GM18520 (cell line): ENCODE measurements at regions not wholly inside any gene's neighbourhood (a gene's known extent, or its start where the extent isn't known, plus 50 kb on each side); places are given as distances from the start of the nearest gene placed in this dataset.
"Not testable (repeated sequence)": the region's sequence is repeated elsewhere in the genome, so short reads cannot be mapped to it uniquely, and the experiment has no call there.

Experiments used
- ATAC-seq: cut with Tn5 transposase; IDR thresholded peaks from one replicate; pipeline ENCODE4 v1.9.1; 2021; ENCODE audit not compliant: unreplicated experiment

DNA sequence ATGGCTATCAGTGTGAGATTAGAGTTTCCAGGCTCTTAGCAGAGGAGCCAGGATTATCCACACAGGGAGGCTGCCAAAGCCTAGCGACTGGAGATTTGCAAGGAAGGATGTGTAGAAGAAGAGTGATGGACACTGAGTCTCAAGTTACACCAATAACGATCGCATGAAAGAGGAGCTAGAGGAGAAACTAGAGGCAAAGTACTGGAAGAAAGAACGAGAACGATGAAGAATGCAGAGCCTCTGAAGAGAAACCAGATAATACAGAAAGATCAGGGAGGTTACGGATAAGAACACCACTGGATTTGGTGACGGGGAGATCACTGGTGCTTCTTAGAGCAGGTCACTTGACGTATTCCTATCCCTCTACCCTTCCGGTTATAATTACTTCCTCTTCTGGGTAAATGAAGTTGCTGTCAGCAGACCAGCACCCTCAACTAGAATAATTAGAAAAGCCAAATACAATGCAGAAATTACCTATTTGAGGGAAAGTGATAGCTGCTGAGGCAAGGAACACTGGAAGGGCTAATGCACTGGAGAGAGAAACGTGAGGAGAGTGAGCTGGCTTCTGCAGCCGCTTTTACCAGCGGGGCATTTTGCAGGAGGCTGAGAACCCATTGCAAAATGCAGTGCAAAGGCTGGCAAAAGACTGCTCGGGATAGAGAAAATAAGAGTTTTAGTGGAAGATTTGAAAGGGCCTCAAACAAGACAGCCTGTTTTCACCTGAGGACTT is 93.1 kb upstream of the HIF1A start:
- no peak for ATAC-seq

DNA sequence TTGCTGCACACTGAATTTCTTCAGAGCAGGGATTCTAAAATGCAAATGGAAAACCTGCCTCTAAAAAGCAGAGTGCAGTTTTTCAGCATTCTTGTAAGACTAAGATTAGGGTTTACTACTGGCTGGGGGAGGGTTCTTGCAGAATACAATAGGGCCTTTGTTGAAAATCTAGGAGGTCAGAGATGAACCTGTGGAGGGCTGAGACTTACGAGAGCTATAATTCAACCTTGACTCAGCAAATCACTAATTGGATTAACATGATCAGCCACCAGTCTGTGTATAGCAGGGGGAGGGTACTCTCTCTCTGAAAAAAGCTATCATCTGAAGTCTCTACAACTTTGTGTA is 92.6 kb upstream of the HIF1A start:
- ATAC-seq, result no peak

DNA sequence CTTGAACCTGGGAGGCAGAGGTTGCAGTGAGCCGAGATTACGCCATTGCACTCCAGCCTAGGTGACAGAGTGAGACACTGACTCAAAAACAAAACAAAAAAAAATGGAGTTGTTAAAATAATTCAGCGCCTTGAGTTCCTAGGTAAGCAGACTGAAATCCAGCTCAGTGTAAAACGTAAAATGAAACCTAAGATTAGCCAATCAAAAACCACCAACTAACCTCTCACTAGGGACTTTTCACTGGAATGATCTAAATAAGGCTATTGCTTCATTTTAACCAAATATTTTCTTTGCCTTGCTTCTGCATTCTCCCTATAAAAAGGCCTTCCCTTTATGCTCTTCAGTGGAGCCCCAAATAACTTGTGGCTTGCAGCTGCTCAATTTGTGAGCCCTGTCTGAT is 91.6 kb upstream of the HIF1A start:
- ATAC-seq, result no peak

DNA sequence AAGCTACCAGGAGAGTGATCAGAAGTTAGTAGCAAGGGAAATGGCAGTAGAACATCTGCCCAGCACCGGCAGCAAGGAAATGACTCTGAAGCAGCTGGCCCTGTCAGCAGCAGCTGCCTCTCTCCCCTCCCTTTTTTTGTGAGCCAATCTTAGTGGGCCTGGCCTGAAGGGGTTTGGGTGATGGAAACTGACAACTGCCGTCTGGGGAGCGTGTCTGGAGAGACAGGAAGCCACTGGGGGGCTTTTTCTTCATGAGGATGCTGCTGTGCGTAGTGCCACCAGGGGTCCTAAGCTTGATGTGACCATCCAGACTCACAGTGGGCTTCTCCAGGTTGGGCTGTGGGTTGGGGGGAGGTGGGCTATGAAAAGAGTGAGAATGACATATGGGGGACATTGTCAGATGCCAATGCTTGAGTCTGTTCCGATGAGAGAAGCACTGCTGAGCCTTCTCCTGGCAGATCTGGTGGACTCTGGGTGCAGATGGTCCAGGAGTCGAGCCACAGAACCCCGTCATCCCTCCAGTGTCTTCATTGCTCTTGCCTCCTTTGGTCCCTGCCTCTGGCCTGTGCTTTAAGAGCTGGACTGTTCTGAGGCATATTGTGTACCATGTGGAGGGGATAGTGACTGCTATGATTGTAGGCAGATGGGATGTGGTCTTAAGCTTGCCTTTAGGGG is 87.6 kb upstream of the HIF1A start:
- no peak for ATAC-seq

DNA sequence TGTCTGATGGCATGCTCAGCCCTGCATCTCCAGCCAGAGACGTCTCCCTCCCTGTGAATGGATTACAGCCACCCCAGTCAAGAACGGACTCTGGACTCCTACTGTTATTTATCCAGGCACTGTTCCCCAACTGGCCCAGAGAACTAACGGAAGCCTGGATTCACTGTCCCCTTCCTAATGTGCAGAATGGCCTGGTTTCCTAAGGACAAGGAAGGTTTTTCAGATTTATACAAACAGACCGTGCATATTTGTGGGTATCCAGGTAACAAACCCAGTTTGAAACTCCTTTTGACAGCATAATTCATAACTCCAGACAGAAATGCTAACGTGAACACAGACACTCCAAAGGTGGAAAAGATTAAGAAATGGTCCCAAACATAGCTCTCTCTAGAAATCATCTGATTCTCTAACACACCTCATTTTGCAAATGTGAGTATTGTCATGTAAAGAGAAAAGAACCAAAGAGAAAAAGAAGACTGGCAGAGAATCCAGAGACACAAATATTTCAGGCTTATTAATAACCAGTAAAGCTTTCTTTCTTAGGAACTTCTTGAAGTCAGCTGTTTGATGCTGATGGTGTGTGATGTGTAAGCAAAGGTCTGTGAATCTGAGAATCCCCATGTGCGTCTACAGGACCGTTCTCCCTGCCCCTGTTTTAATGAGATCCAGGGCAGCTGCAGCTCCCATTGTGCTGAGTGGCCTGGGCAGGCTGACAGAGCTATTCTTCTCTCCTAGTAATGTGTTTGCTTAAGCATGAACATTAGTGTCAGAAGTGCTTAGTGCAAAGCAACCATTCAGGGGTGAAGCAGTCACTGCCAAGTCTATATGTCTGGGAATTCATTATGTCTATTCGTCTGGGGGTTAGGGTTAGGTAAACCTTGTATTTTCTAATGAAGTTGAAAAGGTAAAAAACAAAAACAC is 86.8 kb upstream of the HIF1A start:
- ATAC-seq, result no peak

- no peak for ATAC-seq
These were observed 86.0 kb upstream of the HIF1A start for GRCh38 chr14:61609191-61609843.

- no peak for ATAC-seq
These were observed 85.4 kb upstream of the HIF1A start for GRCh38 chr14:61609884-61610283.

GRCh38 chr14:61610900-61611299 is 84.4 kb upstream of the HIF1A start:
- ATAC-seq, result no peak

- no peak for ATAC-seq
These were observed 83.3 kb upstream of the HIF1A start for GRCh38 chr14:61611880-61612630.

GRCh38 chr14:61613006-61613405 is 82.3 kb upstream of the HIF1A start:
- not testable (repeated sequence) for ATAC-seq

DNA sequence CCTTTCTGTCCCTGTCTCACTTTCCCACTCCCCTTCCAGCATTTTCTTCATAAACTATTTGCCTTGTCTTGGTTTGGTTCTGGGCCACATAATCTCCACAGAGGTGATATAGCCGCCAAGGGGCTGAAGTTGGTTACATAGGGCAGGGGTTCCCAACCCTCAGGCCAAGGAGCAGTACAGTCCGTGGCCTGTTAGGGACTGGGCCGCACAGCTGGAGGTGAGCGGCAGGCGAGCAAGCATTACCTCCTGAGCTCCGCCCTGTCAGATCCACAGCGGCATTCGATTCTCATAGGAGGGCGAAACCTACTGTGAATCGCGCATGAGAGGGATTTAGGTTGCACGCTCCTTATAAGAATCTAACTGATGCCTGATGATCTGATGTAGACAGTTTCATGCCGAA is 80.6 kb upstream of the HIF1A start:
- no peak for ATAC-seq

GRCh38 chr14:61615743-61616523 is 79.4 kb upstream of the HIF1A start:
- no peak for ATAC-seq

DNA sequence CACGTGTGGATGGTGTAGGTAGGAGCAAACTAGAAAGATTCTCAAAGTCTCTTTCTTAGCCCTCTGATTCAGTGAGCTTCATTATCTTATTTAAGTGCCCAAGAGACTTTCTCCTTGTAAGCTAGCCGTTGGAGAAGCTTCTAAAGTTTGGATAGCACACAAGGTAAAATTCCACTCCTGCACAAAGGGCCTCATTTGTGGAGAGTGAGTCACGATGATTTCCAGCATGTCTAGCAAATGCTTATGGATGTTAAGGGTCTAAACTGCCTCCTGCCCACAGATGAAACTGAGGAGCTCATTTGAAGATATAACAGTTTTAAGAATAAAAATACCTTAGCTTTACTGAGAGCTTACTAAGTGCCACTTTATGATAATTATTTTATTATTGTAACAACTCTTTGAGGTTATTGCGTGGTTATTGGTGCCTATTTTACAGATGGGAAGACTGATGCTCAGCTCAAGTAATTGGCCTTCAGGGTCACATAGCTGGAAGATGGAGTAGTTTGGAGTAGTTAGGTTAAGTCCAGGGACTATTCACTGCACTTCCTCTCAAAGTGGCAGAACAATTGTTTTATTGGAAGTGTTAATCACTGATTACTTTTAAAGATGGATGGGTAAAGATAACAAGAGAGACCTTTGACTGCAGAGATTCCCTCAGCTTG is 78.7 kb upstream of the HIF1A start:
- ATAC-seq, result no peak

- no peak for ATAC-seq
These were observed 76.9 kb upstream of the HIF1A start for GRCh38 chr14:61618448-61618847.

GRCh38 chr14:61619494-61619893 is 75.8 kb upstream of the HIF1A start:
- no peak for ATAC-seq

DNA sequence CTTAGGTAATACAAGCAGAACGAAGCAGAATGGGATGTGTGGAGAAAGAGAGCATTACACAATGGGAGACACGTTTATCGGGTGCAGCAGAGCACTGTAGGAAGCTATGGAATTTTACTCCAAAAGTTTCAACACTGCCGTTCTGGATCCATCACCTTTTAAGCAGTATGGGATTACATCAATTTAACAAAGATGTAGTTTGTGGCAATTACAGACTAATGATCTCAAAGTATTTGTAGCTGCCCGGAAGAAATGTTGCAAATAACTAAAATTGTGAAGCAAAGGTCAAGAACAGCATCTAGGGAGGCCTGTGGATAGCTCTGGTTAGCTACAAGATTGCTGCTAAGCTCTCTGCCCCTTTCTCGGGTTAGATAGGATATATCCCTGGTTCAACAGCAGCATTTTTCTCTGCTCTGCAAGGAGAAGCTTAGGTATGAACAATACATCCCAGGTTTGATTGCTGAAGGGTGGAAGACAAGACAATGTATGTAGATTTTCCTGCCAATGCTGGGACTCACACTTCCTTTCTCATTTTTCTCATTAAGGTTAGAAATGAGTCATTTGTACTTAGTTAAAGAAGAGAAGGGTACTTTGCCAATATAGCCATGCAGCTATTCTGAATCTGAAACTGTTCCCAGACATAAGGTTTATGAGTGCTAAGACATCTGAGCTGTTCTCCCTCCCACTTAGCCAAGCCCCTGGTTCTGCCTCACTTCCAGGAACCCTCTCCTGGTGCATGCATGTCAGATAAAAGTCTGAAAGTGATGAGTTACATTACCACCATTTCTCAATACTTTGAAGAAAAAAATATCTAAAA is 75.0 kb upstream of the HIF1A start:
- ATAC-seq, result peak; percentile 60

- no peak for ATAC-seq
These were observed 73.9 kb upstream of the HIF1A start for GRCh38 chr14:61621444-61621843.

DNA sequence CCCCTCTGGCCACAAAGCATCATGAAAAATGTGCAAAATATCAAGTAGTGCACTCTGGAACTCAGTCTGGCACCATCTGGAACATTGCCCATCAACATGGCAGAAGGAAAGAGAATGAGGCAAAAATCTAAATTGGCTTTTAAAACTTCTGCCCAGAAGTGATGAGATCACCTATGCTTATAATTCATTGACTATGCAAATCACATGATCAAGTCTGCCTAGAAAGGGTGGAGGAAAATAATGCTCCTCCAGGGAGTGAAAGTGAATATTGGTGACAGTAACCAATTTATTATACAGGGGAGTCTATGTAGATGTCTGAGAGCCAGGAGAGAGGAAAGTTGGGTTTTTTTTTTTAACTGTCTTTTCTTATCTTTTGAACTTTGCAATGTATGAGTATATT is 73.3 kb upstream of the HIF1A start:
- no peak for ATAC-seq
